ENCODE measurements at regions not wholly inside any gene's neighbourhood (a gene's known extent, or its start where the extent isn't known, plus 50 kb on each side); places are given as distances from the start of the nearest gene placed in this dataset.

DNA sequence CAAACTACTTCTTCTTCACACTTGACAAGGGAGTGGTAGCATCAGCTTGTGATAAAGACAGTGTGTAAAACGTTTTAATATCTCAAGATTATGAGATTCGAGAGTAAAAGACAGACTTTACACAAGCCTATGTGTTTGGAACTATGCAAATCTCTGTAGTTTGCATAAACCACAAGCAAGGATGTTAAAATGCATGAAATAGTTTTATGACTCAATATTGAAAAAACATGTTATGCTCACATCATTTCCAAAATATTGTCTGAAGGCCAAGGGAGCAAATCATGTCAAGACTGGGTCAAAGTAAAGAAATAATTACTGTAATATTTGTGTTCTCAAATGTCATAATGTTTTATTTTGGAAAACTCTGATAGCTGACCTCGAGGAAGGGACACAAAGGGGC is 316.8 kb upstream of the KLF12 start:
- no peak for DNase-seq
- no peak overlapping the region for H3K27ac ChIP-seq (ENCODE audit: insufficient read depth, low read length, poor library complexity, severe bottlenecking)

DNA sequence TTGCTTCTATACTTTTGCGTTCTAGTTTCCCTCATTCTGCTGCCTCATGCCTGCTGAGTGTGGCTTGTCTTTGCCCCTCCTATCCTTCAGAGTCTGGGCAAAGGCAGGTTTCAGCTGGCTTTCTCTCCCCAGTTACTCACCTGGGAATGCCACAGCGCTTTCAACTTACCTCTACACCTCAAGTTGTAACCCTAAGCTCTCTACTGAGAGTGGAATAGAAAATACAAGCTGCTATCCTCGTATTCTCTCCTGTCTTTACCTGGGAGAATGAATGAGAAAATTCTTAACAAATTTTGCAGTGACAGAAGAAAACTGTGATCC is 316.3 kb upstream of the KLF12 start:
- Histone ChIP-seq H3K4me3 (ENCODE audit: insufficient read depth, low read depth, low read length, poor library complexity, severe bottlenecking) (no peak overlapping the region), H3K27me3 (replicated peaks; ENCODE audit: control insufficient read depth, insufficient read depth, low read length, poor library complexity, severe bottlenecking) (no peaks in the 10 kb centered on the region), H3K4me1 (ENCODE audit: control insufficient read depth, insufficient read depth, low read length, poor library complexity, severe bottlenecking) (no peaks in the 10 kb centered on the region), H3K36me3 (ENCODE audit: control insufficient read depth, insufficient read depth, low read length) (no peaks in the 10 kb centered on the region), H3K9me3 (ENCODE audit: control insufficient read depth, low read length) (no peaks in the 10 kb centered on the region), H3K27ac (ENCODE audit: insufficient read depth, low read length, poor library complexity, severe bottlenecking) (no peak overlapping the region)
- DNase-seq, result no peak

More for the DNA sequence above, 316.8 kb upstream of the KLF12 start:
- no peaks in the 10 kb centered on the region for H3K27me3 ChIP-seq (replicated peaks; ENCODE audit: control insufficient read depth, insufficient read depth, low read length, poor library complexity, severe bottlenecking)
- H3K9me3 ChIP-seq (ENCODE audit: control insufficient read depth, low read length), result no peaks in the 10 kb centered on the region
- no peaks in the 10 kb centered on the region for H3K4me1 ChIP-seq (ENCODE audit: control insufficient read depth, insufficient read depth, low read length, poor library complexity, severe bottlenecking)
- H3K36me3 ChIP-seq (ENCODE audit: control insufficient read depth, insufficient read depth, low read length), result no peaks in the 10 kb centered on the region
- H3K4me3 ChIP-seq (ENCODE audit: insufficient read depth, low read depth, low read length, poor library complexity, severe bottlenecking), result no peak overlapping the region

GRCh38 chr13:74449811-74450524 is 315.8 kb upstream of the KLF12 start:
- H3K27me3 ChIP-seq (replicated peaks; ENCODE audit: control insufficient read depth, insufficient read depth, low read length, poor library complexity, severe bottlenecking), result no peaks in the 10 kb centered on the region
- H3K27ac ChIP-seq (ENCODE audit: insufficient read depth, low read length, poor library complexity, severe bottlenecking), result no peak overlapping the region
- DNase-seq, result no peak
- no peak overlapping the region for H3K4me3 ChIP-seq (ENCODE audit: insufficient read depth, low read depth, low read length, poor library complexity, severe bottlenecking)
- no peaks in the 10 kb centered on the region for H3K36me3 ChIP-seq (ENCODE audit: control insufficient read depth, insufficient read depth, low read length)
- no peaks in the 10 kb centered on the region for H3K4me1 ChIP-seq (ENCODE audit: control insufficient read depth, insufficient read depth, low read length, poor library complexity, severe bottlenecking)
- no peaks in the 10 kb centered on the region for H3K9me3 ChIP-seq (ENCODE audit: control insufficient read depth, low read length)

- Histone ChIP-seq H3K27me3 (replicated peaks; ENCODE audit: control insufficient read depth, insufficient read depth, low read length, poor library complexity, severe bottlenecking) (no peaks in the 10 kb centered on the region), H3K4me1 (ENCODE audit: control insufficient read depth, insufficient read depth, low read length, poor library complexity, severe bottlenecking) (no peaks in the 10 kb centered on the region), H3K27ac (ENCODE audit: insufficient read depth, low read length, poor library complexity, severe bottlenecking) (no peak overlapping the region), H3K4me3 (ENCODE audit: insufficient read depth, low read depth, low read length, poor library complexity, severe bottlenecking) (no peak overlapping the region), H3K9me3 (ENCODE audit: control insufficient read depth, low read length) (no peaks in the 10 kb centered on the region), H3K36me3 (ENCODE audit: control insufficient read depth, insufficient read depth, low read length) (no peaks in the 10 kb centered on the region)
- no peak for DNase-seq
Measured at GRCh38 chr13:74444864-74445479, 310.8 kb upstream of the KLF12 start.

- Histone ChIP-seq H3K27ac (ENCODE audit: insufficient read depth, low read length, poor library complexity, severe bottlenecking) (no peak overlapping the region), H3K9me3 (ENCODE audit: control insufficient read depth, low read length) (no peaks in the 10 kb centered on the region), H3K27me3 (replicated peaks; ENCODE audit: control insufficient read depth, insufficient read depth, low read length, poor library complexity, severe bottlenecking) (no peaks in the 10 kb centered on the region), H3K36me3 (ENCODE audit: control insufficient read depth, insufficient read depth, low read length) (no peaks in the 10 kb centered on the region), H3K4me1 (ENCODE audit: control insufficient read depth, insufficient read depth, low read length, poor library complexity, severe bottlenecking) (no peaks in the 10 kb centered on the region), H3K4me3 (ENCODE audit: insufficient read depth, low read depth, low read length, poor library complexity, severe bottlenecking) (no peak overlapping the region)
- no peak for DNase-seq
Measured at GRCh38 chr13:74444161-74444571, 310.0 kb upstream of the KLF12 start.

DNA sequence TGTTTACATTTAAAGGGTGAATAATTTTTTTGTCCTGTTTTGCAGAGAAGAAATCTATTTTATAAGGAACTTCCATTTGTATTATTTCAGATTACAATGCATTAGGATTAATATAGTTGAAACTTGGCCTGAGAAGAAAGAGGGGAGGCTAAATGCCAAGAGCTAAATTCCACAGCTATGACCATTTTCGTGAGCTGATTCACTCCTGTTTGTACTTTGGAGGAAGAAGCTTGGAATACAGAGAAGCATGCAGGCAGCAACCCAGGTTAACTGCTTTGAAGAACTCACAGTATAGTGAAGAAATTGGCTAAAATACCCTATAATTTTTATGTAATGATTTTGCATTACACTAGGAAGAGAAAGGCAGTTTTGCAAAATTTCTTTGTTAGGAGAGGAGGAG is 309.4 kb upstream of the KLF12 start:
- Histone ChIP-seq H3K4me1 (ENCODE audit: control insufficient read depth, insufficient read depth, low read length, poor library complexity, severe bottlenecking) (no peaks in the 10 kb centered on the region), H3K27ac (ENCODE audit: insufficient read depth, low read length, poor library complexity, severe bottlenecking) (no peak overlapping the region), H3K9me3 (ENCODE audit: control insufficient read depth, low read length) (no peaks in the 10 kb centered on the region), H3K27me3 (replicated peaks; ENCODE audit: control insufficient read depth, insufficient read depth, low read length, poor library complexity, severe bottlenecking) (no peaks in the 10 kb centered on the region), H3K4me3 (ENCODE audit: insufficient read depth, low read depth, low read length, poor library complexity, severe bottlenecking) (no peak overlapping the region), H3K36me3 (ENCODE audit: control insufficient read depth, insufficient read depth, low read length) (no peaks in the 10 kb centered on the region)
- no peak for DNase-seq

GRCh38 chr13:74442751-74443150 is 308.5 kb upstream of the KLF12 start:
- Histone ChIP-seq H3K4me3 (ENCODE audit: insufficient read depth, low read depth, low read length, poor library complexity, severe bottlenecking) (no peak overlapping the region), H3K27ac (ENCODE audit: insufficient read depth, low read length, poor library complexity, severe bottlenecking) (no peak overlapping the region), H3K27me3 (replicated peaks; ENCODE audit: control insufficient read depth, insufficient read depth, low read length, poor library complexity, severe bottlenecking) (no peaks in the 10 kb centered on the region), H3K4me1 (ENCODE audit: control insufficient read depth, insufficient read depth, low read length, poor library complexity, severe bottlenecking) (no peaks in the 10 kb centered on the region), H3K36me3 (ENCODE audit: control insufficient read depth, insufficient read depth, low read length) (no peaks in the 10 kb centered on the region), H3K9me3 (ENCODE audit: control insufficient read depth, low read length) (no peaks in the 10 kb centered on the region)
- no peak for DNase-seq

DNA sequence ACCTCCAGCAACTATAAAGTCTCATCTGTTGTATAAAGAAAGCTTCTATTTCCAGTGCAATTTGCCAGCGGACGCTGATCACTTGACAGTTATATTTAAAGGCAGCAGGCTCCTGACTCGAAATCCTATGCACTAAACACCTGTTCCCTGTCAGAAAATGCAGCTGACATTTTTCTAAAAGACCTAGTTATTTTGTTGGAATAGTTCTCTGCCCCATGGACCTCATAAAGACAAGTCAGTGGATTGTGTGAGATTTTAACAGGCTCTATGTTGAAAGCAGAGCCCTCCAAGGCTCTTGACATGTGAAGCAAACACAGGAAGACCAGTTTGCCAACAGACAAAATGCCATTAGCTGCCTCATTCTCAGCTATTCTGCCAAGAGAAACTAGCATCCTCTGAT is 304.7 kb upstream of the KLF12 start:
- H3K27ac ChIP-seq (ENCODE audit: insufficient read depth, low read length, poor library complexity, severe bottlenecking), result no peak overlapping the region
- H3K4me3 ChIP-seq (ENCODE audit: insufficient read depth, low read depth, low read length, poor library complexity, severe bottlenecking), result no peak overlapping the region
- H3K9me3 ChIP-seq (ENCODE audit: control insufficient read depth, low read length), result no peaks in the 10 kb centered on the region
- H3K27me3 ChIP-seq (replicated peaks; ENCODE audit: control insufficient read depth, insufficient read depth, low read length, poor library complexity, severe bottlenecking), result no peaks in the 10 kb centered on the region
- no peak for DNase-seq
- H3K4me1 ChIP-seq (ENCODE audit: control insufficient read depth, insufficient read depth, low read length, poor library complexity, severe bottlenecking), result no peaks in the 10 kb centered on the region
- no peaks in the 10 kb centered on the region for H3K36me3 ChIP-seq (ENCODE audit: control insufficient read depth, insufficient read depth, low read length)

DNA sequence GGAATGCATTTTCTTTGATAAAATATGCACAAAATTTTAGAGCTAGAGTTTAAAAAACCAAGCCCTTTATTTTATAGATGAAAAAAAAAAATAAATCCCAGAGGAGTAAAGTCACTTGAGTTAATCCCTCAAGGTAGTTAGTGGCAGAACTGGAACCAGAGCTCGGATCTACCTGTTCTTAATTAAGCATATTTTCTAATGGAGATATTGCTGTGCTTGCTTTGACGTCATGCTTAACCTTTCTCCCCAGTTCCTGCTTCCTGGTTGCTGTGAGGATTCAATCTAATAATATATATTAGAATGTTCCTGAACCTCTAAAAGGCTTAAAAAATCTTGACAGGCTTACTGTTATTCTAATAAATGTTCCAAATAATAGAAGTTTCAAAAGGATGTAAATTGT is 300.6 kb upstream of the KLF12 start:
- Histone ChIP-seq H3K36me3 (ENCODE audit: control insufficient read depth, insufficient read depth, low read length) (no peaks in the 10 kb centered on the region), H3K27me3 (replicated peaks; ENCODE audit: control insufficient read depth, insufficient read depth, low read length, poor library complexity, severe bottlenecking) (no peaks in the 10 kb centered on the region), H3K9me3 (ENCODE audit: control insufficient read depth, low read length) (no peaks in the 10 kb centered on the region), H3K4me1 (ENCODE audit: control insufficient read depth, insufficient read depth, low read length, poor library complexity, severe bottlenecking) (no peaks in the 10 kb centered on the region), H3K27ac (ENCODE audit: insufficient read depth, low read length, poor library complexity, severe bottlenecking) (no peak overlapping the region), H3K4me3 (ENCODE audit: insufficient read depth, low read depth, low read length, poor library complexity, severe bottlenecking) (no peak overlapping the region)
- no peak for DNase-seq

DNA sequence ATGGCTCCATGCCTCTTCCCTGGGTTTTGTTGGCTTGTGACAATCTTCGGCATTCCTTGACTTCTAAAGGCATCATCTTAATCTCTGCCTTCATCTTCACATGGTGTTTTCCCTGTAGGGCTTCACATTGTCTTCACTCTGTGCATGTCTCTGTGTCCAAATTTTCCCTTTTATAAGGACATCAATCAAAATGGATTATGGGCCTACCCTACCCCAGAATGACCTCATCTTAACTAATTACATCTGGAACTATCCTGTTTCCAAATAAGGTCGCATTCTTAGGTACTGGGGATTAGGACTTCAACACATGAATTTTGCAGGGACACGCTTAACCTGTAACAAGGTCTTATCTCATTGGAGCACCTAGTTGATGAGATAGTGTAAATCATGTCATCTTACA is 290.3 kb upstream of the KLF12 start:
- Histone ChIP-seq H3K4me3 (ENCODE audit: insufficient read depth, low read depth, low read length, poor library complexity, severe bottlenecking) (no peak overlapping the region), H3K27me3 (replicated peaks; ENCODE audit: control insufficient read depth, insufficient read depth, low read length, poor library complexity, severe bottlenecking) (no peaks in the 10 kb centered on the region), H3K4me1 (ENCODE audit: control insufficient read depth, insufficient read depth, low read length, poor library complexity, severe bottlenecking) (no peaks in the 10 kb centered on the region), H3K9me3 (ENCODE audit: control insufficient read depth, low read length) (no peaks in the 10 kb centered on the region), H3K27ac (ENCODE audit: insufficient read depth, low read length, poor library complexity, severe bottlenecking) (no peak overlapping the region), H3K36me3 (ENCODE audit: control insufficient read depth, insufficient read depth, low read length) (no peaks in the 10 kb centered on the region)
- DNase-seq, result no peak
